HK-2 (cell line): ENCODE measurements at regions not wholly inside any gene's neighbourhood (a gene's known extent, or its start where the extent isn't known, plus 50 kb on each side); places are given as distances from the start of the nearest gene placed in this dataset.
"Not testable (repeated sequence)": the region's sequence is repeated elsewhere in the genome, so short reads cannot be mapped to it uniquely, and the experiment has no call there.

Experiments
- DNase-seq: peaks from one replicate; pipeline ENCODE4 v3.0.0-alpha.2; 2018; ENCODE audit not compliant: unreplicated experiment

- not testable (repeated sequence) for DNase-seq
Measured at GRCh38 chr16:32847379-32847778, 171.4 kb upstream of the TP53TG3 start.

DNA sequence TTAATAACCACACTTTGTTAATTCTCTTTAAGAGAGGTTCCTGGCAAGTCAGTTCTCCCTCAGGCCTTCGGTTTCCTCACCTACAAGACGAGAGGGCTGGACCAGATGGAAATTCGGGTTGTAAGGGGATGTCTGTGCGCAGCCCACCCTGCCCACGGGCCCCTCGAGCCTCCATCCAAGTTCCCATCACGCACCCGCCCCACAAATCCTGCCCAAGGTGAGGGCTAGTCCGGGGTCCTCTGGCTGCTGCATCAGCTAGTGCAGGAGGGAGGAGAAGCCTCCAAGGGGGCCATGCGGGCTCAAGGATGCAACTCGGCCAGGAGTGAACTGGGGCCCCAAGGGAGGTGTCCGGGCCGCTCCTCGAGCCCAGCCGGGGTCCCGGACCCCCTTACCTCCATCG lies 169.6 kb upstream of the TP53TG3 start:
- DNase-seq: not testable (repeated sequence)

- DNase-seq: not testable (repeated sequence)
Measured at GRCh38 chr16:32842844-32843243, 166.9 kb upstream of the TP53TG3 start.

GRCh38 chr16:32807280-32807679 lies 131.3 kb upstream of the TP53TG3 start:
- not testable (repeated sequence) for DNase-seq

DNA sequence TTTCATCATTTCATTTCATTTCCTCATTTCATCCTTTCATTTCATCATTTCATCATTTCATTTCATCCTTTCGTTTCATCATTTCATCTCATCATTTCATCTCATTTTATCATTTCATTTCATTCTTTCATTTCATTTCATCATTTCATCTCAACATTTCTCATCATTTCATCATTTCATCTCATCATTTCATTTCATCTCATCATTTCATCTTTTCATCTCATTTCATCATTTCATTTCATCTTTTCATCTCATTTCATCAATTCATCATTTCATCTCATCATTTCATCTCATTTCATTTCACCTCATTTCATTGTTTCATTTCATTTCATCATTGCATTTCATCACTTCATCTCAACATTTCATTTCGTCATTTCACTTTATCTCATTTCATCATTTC lies 129.7 kb upstream of the TP53TG3 start:
- DNase-seq: not testable (repeated sequence)
